WTC11 (cell line): ENCODE measurements at regions not wholly inside any gene's neighbourhood (a gene's known extent, or its start where the extent isn't known, plus 50 kb on each side); places are given as distances from the start of the nearest gene placed in this dataset.

Source experiments
- ATAC-seq: fragments of 200-7000 bp; cut with Tn5 transposase; 2 replicates; pipeline ENCODE4 v1.10.0; 2021; ENCODE audit warnings: mild to moderate bottlenecking, moderate library complexity
- CTCF ChIA-PET: fragments of 300-600 bp; sonication (Branson Sonifier 250); formaldehyde crosslinking; loops from one replicate; lab custom pipeline; 2021; ENCODE audit warnings: antibody characterized with exemption; lab: Charles Lee
- POLR2A ChIA-PET: fragments of 350-600 bp; sonication (Branson Sonifier 250); formaldehyde crosslinking; loops from one replicate; lab custom pipeline; 2021; ENCODE audit warnings: antibody characterized with exemption; lab: Charles Lee
- DNase-seq: peaks from one replicate; pipeline ENCODE4 v3.0.0; 2021; ENCODE audit warnings: low spot score
- H3K27ac Mint-ChIP-seq: 2 replicates; pipeline ENCODE4 v1.8.0; 2021; ENCODE audit warnings: mixed read lengths
- H3K27me3 Mint-ChIP-seq: 2 replicates; pipeline ENCODE4 v1.8.0; 2021; ENCODE audit warnings: low read depth, mild to moderate bottlenecking, moderate library complexity, mixed read lengths
- H3K36me3 Mint-ChIP-seq: 2 replicates; pipeline ENCODE4 v1.8.0; 2021; ENCODE audit warnings: mixed read lengths
- H3K4me1 Mint-ChIP-seq: 2 replicates; pipeline ENCODE4 v1.8.0; 2022; ENCODE audit warnings: mixed read lengths
- H3K4me3 Mint-ChIP-seq: 2 replicates; pipeline ENCODE4 v1.8.0; 2021; ENCODE audit warnings: mild to moderate bottlenecking, moderate library complexity, mixed read lengths
- H3K9me3 Mint-ChIP-seq: 2 replicates; pipeline ENCODE4 v1.8.0; 2021; ENCODE audit warnings: mixed read lengths
- FOXP1 ChIP-seq: sonication (generic); formaldehyde crosslinking; IDR thresholded peaks from 2 replicates; pipeline ENCODE4 v1.8.0; 2022; ENCODE audit warnings: missing genetic modification reagents, mild to moderate bottlenecking, moderate library complexity, borderline replicate concordance
- KAT7 ChIP-seq: sonication (generic); formaldehyde crosslinking; IDR thresholded peaks from 2 replicates; pipeline ENCODE4 v1.8.1; 2023; ENCODE audit warnings: missing genetic modification reagents, mild to moderate bottlenecking, borderline replicate concordance
- NFATC4 ChIP-seq: fragments of 250-450 bp; sonication (Bioruptor Pico); IDR thresholded peaks from 2 replicates; pipeline ENCODE4 v1.9.0; 2021; ENCODE audit warnings: mild to moderate bottlenecking
- NR1H2 ChIP-seq: sonication (generic); formaldehyde crosslinking; IDR thresholded peaks from 2 replicates; pipeline ENCODE4 v1.9.0; 2021; ENCODE audit warnings: mild to moderate bottlenecking, moderate library complexity, missing genetic modification reagents
- PRDM15 ChIP-seq: sonication (generic); formaldehyde crosslinking; IDR thresholded peaks from 2 replicates; pipeline ENCODE4 v1.8.0; 2022; ENCODE audit warnings: missing genetic modification reagents
- SMAD4 ChIP-seq: sonication (generic); formaldehyde crosslinking; IDR thresholded peaks from 2 replicates; pipeline ENCODE4 v1.8.0; 2022; ENCODE audit warnings: mild to moderate bottlenecking, missing genetic modification reagents
- SP1 ChIP-seq: sonication (generic); formaldehyde crosslinking; conservative IDR thresholded peaks from 2 replicates; pipeline ENCODE4 v1.8.1; 2022; ENCODE audit warnings: missing genetic modification reagents
- STAT6 ChIP-seq: sonication (generic); formaldehyde crosslinking; conservative IDR thresholded peaks from 2 replicates; pipeline ENCODE4 v1.8.1; 2023; ENCODE audit warnings: mild to moderate bottlenecking, low read depth, missing genetic modification reagents, moderate library complexity
- ZBTB21 ChIP-seq: sonication (generic); formaldehyde crosslinking; IDR thresholded peaks from 2 replicates; pipeline ENCODE4 v1.8.1; 2023; ENCODE audit warnings: mild to moderate bottlenecking, missing genetic modification reagents, borderline replicate concordance
- ZNF232 ChIP-seq: sonication (generic); formaldehyde crosslinking; IDR thresholded peaks from 2 replicates; pipeline ENCODE4 v1.8.0; 2022; ENCODE audit warnings: mild to moderate bottlenecking, missing genetic modification reagents
- TF ChIP-seq, protein P1 (sequence below): sonication (generic); formaldehyde crosslinking; IDR thresholded peaks from 2 replicates; pipeline ENCODE4 v1.8.1; 2023; ENCODE audit warnings: mild to moderate bottlenecking, missing genetic modification reagents, borderline replicate concordance
- TF ChIP-seq, protein P2 (sequence below): sonication (generic); formaldehyde crosslinking; IDR thresholded peaks from 2 replicates; pipeline ENCODE4 v1.8.0; 2022; ENCODE audit warnings: mild to moderate bottlenecking, missing genetic modification reagents
- TF ChIP-seq, protein P3 (sequence below): sonication (generic); formaldehyde crosslinking; IDR thresholded peaks from 2 replicates; pipeline ENCODE4 v1.8.0; 2022; ENCODE audit warnings: mild to moderate bottlenecking, missing genetic modification reagents
- TF ChIP-seq, protein P4 (sequence below): sonication (generic); formaldehyde crosslinking; IDR thresholded peaks from 2 replicates; pipeline ENCODE4 v1.8.1; 2022; ENCODE audit warnings: mild to moderate bottlenecking, moderate library complexity, missing genetic modification reagents

GRCh38 chr1:25033828-25034705 lies 104.0 kb upstream of the RUNX3 start (continued):
- TF ChIP-seq, protein P1, sequence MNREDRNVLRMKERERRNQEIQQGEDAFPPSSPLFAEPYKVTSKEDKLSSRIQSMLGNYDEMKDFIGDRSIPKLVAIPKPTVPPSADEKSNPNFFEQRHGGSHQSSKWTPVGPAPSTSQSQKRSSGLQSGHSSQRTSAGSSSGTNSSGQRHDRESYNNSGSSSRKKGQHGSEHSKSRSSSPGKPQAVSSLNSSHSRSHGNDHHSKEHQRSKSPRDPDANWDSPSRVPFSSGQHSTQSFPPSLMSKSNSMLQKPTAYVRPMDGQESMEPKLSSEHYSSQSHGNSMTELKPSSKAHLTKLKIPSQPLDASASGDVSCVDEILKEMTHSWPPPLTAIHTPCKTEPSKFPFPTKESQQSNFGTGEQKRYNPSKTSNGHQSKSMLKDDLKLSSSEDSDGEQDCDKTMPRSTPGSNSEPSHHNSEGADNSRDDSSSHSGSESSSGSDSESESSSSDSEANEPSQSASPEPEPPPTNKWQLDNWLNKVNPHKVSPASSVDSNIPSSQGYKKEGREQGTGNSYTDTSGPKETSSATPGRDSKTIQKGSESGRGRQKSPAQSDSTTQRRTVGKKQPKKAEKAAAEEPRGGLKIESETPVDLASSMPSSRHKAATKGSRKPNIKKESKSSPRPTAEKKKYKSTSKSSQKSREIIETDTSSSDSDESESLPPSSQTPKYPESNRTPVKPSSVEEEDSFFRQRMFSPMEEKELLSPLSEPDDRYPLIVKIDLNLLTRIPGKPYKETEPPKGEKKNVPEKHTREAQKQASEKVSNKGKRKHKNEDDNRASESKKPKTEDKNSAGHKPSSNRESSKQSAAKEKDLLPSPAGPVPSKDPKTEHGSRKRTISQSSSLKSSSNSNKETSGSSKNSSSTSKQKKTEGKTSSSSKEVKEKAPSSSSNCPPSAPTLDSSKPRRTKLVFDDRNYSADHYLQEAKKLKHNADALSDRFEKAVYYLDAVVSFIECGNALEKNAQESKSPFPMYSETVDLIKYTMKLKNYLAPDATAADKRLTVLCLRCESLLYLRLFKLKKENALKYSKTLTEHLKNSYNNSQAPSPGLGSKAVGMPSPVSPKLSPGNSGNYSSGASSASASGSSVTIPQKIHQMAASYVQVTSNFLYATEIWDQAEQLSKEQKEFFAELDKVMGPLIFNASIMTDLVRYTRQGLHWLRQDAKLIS (CRISPR knock-in tag) = no peak
- TF ChIP-seq, protein P2, sequence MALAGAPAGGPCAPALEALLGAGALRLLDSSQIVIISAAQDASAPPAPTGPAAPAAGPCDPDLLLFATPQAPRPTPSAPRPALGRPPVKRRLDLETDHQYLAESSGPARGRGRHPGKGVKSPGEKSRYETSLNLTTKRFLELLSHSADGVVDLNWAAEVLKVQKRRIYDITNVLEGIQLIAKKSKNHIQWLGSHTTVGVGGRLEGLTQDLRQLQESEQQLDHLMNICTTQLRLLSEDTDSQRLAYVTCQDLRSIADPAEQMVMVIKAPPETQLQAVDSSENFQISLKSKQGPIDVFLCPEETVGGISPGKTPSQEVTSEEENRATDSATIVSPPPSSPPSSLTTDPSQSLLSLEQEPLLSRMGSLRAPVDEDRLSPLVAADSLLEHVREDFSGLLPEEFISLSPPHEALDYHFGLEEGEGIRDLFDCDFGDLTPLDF (CRISPR knock-in tag) = no peak
- TF ChIP-seq ZNF232 (CRISPR knock-in tag) = no peak
- TF ChIP-seq PRDM15 (CRISPR knock-in tag) = no peak
- TF ChIP-seq NFATC4 (CRISPR knock-in tag) = no peak
- TF ChIP-seq, protein P3, sequence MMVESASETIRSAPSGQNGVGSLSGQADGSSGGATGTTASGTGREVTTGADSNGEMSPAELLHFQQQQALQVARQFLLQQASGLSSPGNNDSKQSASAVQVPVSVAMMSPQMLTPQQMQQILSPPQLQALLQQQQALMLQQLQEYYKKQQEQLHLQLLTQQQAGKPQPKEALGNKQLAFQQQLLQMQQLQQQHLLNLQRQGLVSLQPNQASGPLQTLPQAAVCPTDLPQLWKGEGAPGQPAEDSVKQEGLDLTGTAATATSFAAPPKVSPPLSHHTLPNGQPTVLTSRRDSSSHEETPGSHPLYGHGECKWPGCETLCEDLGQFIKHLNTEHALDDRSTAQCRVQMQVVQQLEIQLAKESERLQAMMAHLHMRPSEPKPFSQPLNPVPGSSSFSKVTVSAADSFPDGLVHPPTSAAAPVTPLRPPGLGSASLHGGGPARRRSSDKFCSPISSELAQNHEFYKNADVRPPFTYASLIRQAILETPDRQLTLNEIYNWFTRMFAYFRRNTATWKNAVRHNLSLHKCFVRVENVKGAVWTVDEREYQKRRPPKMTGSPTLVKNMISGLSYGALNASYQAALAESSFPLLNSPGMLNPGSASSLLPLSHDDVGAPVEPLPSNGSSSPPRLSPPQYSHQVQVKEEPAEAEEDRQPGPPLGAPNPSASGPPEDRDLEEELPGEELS (CRISPR knock-in tag) = no peak
- no peak for TF ChIP-seq ZBTB21
- TF ChIP-seq STAT6 (CRISPR knock-in tag) = no peak

GRCh38 chr1:25033030-25033827 lies 103.2 kb upstream of the RUNX3 start:
- Mint-ChIP-seq H3K36me3 (0 out of 2 replicates have a peak, but pooled peaks cover 4% of the 10 kb centered on the region), H3K27me3 (no peaks in the 10 kb centered on the region), H3K9me3 (peaks cover 13% of the 10 kb centered on the region)
- TF ChIP-seq NR1H2 = no peak
- no peak for TF ChIP-seq SP1 (CRISPR knock-in tag)
- no peak for TF ChIP-seq KAT7
- TF ChIP-seq SMAD4 (CRISPR knock-in tag) = no peak
- TF ChIP-seq, protein P4, sequence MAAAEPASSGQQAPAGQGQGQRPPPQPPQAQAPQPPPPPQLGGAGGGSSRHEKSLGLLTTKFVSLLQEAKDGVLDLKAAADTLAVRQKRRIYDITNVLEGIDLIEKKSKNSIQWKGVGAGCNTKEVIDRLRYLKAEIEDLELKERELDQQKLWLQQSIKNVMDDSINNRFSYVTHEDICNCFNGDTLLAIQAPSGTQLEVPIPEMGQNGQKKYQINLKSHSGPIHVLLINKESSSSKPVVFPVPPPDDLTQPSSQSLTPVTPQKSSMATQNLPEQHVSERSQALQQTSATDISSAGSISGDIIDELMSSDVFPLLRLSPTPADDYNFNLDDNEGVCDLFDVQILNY (CRISPR knock-in tag) = no peak
- no peak for TF ChIP-seq PRDM15 (CRISPR knock-in tag)
- no peak for TF ChIP-seq FOXP1 (CRISPR knock-in tag)

More at GRCh38 chr1:25033030-25033827, 103.2 kb upstream of the RUNX3 start:
- DNase-seq = no peak
- CTCF ChIA-PET = interaction anchor here (1.0 to 1.5 kb wide), 4 partner anchors 43 to 101 kb away, joined by 3 to 5 read pairs (median 4); no protein-coding TSS in a partner anchor
- POLR2A ChIA-PET = no interaction called here
- Mint-ChIP-seq H3K27ac (no peak overlapping the region), H3K4me3 (no peak overlapping the region), H3K4me1 (no peaks in the 10 kb centered on the region)
- no peak for ATAC-seq
